Limb (tissue), 2 donors: ENCODE measurements at regions not wholly inside any gene's neighbourhood (a gene's known extent, or its start where the extent isn't known, plus 50 kb on each side); places are given as distances from the start of the nearest gene placed in this dataset.
"Not testable (repeated sequence)": the region's sequence is repeated elsewhere in the genome, so short reads cannot be mapped to it uniquely, and the experiment has no call there.

Experiments used
- DNase-seq, 2 donors: peaks; one replicate each; pipeline ENCODE4 v3.0.0-alpha.2; 2016; ENCODE audit errors: extremely low spot score in 2 of 2

DNA sequence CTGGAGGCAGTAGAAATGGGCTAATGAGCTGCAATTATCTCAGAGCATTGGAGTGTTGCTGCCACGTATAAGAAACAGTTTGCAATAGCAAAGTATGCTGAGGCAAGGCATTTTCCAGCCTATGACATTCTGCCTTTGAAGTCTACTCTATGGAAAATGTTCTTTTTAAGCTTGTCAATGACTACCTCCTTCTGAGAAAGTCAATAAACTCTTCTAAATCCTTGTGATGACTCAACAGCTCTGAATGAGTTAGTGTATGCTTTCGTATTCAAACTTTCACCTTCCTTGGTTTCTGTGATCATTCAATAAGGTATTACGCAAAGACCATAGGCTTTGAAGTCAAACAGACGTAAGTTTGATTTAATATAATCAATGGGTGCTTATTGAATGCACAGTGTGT lies 111.2 kb downstream of the CAPZA3 start:
- DNase-seq, result no peak

- no peak for DNase-seq
Observed at GRCh38 chr12:18849761-18850160, 111.8 kb downstream of the CAPZA3 start.

GRCh38 chr12:18850752-18851151 lies 112.8 kb downstream of the CAPZA3 start:
- DNase-seq, result no peak

DNA sequence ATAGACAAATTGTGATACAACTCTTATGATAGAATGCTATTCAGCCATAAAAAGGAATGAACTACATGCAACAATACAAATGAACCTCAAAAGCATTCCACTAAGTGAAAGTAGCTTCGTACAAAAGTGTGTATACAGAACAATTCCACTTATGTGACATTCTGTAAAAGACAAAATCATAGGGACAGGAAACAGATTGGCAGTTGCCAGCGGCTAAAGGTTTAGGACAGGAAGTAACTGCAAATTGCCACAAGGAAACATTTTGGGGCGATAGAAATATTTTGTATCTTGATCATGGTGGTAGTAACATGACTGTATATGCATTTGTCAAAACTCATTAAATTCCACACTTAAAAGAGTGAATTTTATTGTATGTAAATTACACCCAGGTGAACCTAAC lies 113.4 kb downstream of the CAPZA3 start:
- no peak for DNase-seq

DNA sequence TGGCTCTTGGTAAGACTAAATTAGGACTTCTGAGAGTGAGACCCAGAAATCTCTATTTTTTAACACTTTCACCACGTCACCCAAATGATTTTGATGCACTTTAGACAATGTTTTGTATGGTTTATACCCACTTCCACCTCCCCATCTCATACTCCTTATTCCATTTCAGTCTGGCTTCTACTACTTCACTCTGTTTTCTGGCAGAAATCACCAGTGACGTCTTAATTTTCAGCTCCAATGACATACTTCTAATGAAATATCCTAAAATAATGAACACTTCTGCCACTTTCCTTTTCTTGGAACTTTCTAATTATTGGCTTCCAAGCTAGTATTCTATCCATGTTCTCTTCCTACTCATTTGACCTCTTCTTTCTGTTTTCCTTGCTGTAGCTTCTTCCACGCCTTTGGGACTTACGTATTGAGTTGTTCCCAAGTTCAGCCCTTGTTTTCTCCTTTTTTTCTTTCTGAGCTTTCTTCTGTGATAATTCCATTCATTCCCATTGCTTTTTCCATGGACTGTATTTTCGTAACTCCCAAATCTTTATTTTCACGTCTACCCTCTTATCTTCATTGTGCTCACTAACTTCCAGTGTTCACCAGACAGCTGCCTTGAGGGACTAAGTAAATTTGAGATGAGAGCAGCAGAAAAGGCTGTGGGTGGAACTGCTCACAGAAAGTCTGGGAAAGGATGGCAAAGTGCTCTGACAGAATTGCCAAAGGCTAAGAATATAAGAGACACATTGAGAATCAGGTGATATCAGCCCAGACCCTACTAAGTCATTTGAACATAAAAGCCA lies 115.8 kb downstream of the CAPZA3 start:
- no peak for DNase-seq

DNA sequence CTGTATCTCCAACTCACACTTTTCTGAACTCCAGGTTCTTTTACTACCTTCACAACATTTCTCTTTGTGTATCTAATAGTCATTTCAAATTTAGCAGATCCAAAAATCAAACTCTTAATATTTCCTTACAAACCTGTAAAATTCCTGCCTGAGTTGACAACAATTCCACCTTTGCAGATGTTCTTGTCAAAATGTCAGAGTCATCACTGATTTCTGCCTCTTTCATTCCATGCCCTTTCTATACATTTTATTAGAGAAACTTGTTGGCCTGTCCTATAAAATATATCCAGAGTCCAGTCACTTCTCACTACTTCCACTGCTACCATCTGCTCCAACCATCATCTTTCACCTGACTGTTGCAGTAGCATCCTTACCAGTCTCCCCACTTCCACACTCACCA lies 119.7 kb downstream of the CAPZA3 start:
- no peak for DNase-seq

DNA sequence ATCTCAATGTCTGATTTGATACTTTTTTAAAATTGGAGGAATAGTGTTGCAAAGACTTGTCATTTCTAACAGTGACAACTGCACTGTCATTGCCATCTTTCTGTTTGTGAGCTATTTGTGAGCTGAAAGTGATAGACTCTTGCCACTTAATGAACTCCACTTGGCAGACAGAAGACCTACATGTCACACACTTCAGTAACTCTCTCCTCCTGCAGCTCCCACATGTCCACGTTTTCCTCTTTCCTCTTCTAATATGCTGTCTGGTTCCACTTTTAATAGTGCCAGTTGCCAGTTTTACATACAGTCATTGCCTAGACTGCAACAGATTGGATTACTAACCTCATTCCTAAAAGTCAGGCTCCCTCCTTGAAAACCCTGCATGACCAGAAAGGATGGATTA lies 121.5 kb downstream of the CAPZA3 start:
- no peak for DNase-seq

GRCh38 chr12:18861287-18861858 lies 123.5 kb downstream of the CAPZA3 start:
- no peak for DNase-seq

DNA sequence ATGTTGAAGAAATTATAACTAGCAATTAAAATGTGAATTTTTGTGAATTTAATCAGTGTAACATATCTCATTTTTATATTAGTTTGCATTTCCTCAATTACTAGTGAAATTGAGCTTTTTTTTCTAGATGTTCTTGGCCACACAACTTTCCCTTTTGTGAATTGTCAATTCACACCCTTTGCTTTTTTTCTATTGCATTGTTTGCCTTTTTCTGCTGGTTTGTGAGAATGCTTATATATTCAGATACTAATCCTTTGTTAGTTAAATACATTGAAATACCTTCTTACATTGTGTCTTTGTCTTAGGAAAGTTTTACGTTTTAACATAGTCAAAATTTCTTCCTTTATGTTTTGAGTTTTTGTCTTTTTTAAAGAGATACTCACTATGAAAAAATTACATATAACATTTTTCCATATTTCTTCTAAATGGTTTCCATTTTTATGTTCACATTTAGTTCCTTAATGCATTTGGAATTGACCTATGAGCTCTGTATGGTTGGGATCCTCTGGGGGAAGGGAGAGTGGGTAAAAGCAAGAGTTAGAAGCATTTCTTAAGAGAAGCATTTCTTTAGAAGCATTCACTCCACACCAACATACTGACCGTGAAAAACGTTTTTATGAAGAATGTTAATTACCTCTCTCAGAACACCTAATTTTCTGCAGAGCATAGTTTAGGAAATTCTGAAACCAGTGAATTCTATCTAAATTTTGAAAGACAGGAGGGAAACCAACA lies 126.0 kb downstream of the CAPZA3 start:
- no peak for DNase-seq

DNA sequence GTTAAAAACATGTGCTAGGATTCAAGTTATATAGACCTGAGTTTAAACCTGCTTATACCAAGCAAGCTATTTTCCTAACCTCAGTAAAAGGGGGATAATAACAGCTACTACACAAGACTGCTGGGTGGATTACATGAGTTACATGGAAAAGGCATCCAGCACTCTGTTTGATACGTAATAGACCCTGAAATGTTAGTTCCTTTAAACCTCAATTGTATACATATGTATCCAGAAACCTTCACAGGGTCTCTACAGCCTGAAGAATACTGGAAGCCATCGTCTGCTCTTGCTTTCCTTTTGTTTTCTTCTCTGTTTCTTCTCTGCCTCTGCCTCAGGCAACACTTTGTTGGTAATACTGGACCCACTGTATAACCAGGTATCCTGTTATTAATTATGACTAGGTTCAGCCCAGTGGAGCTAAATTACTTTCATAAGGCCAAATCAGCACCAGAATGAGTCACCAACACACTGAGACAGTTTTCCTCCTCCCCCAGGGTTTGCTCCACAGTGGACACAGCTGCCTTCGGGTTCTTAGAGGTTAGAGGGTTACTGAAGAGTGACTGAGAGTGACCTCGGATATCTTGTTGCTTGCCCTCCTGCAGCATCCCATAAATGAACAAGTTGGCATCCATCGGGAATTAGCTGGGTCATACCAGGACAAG lies 127.1 kb downstream of the CAPZA3 start:
- DNase-seq, result no peak

- DNase-seq, result no peak
Observed at GRCh38 chr12:18868717-18869116, 130.8 kb downstream of the CAPZA3 start.

- no peak for DNase-seq
Observed at GRCh38 chr12:18872770-18873169, 134.9 kb downstream of the CAPZA3 start.

DNA sequence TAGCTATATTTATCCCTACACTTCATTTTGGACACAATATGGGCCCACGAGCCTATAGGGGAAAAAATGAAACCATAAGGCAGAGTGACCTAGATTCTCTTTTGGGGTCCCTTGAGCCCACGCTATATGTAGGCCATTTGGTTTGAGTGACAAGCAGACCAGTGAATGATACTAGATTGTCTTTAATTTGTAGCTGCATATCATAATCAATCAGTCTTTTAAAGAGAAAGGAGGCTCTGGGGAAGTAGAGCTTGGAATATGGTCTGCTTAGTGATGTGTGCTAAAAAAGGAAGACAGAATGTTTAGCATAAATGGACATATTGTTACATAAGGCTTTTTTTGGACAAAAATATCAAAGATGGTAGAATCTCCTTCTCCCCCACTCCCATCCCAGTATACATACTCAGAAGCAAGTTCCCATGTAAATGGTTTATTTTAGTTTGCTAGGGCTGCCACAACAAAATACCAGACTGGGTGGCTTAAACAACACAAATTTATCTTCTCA lies 140.8 kb downstream of the CAPZA3 start:
- DNase-seq, result no peak

GRCh38 chr12:18882690-18883089 lies 144.8 kb downstream of the CAPZA3 start:
- DNase-seq, result no peak

DNA sequence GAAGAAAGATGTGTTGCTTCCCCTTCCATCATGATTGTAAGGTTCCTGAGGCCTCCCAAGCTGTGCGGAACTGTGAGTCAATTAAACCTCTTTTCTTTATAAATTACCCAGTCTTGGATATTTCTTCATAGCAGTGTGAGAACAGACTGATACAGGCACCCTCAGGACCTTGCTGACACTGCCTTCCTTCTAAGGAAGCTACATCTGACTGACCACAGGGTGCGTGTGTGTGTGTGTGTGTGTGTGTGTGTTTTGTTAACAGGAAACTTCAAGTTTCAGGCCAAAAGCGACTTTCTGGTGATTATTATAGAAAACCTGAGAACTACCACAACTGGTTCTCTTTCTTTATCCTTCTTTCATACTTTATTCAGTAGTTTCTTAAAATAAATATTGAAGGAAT lies 149.0 kb downstream of the CAPZA3 start:
- DNase-seq, result no peak

GRCh38 chr12:18887368-18887767 lies 149.4 kb downstream of the CAPZA3 start:
- no peak for DNase-seq

DNA sequence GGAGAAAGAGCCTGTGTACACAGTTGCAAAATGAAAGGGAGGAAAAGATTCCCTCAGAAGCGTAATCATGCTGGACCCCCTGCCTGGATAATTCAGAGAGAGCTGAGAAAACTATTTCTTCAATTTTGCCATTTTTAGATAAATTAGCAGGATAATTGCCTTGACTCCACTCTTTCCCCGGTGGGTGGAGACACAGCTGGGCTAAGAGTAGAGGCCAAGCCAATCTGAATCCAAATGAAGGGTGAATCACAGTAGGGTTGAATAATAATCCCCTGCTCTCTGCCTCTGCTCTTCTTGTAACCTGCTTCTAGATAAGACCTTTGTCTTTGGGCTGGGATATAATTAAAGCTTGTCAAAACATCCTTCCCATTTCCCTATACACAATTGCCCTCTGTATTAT lies 150.1 kb downstream of the CAPZA3 start:
- DNase-seq, result no peak

DNA sequence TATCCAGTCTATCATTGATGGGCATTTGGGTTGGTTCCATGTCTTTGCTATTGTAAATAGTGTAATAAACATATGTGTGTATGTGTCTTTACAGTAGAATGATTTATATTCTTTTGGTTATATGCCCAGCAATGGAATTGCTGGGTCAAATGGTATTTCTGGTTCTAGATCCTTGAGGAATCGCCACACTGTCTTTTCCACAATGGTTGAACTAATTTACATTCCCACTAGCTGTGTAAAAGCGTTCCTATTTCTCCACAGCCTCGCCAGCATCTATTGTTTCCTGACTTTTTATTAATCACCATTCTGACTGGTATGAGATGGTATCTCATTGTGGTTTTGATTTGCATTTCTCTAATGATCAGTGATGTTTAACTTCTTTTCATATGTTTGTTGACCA lies 152.7 kb downstream of the CAPZA3 start:
- DNase-seq, result not testable (repeated sequence)

GRCh38 chr12:18895540-18895939 lies 157.6 kb downstream of the CAPZA3 start:
- no peak for DNase-seq

GRCh38 chr12:18895946-18896345 lies 158.0 kb downstream of the CAPZA3 start:
- DNase-seq, result peak in 1 of 2 donors; percentile 43

DNA sequence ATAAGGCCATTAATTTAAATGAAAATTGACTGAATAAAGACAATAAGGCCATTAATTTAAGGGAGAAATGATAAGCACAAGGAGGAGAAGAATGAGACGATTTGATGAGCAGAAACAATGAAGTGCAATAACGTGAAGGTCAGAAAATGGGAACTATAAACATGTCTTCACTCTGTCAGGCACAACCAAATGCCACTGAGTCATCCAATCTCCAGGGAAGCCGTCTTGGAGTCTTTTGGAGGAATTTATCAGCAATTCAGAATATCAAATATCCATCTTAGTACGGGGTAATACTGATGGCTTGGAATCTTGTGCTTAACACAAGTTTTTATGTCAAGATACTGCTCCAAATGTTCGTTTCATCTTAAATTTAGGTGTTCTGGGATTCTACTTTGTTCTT lies 159.9 kb downstream of the CAPZA3 start:
- no peak for DNase-seq

- DNase-seq, result no peak
Observed at GRCh38 chr12:18898470-18898869, 160.6 kb downstream of the CAPZA3 start.
